ENCODE measurements at regions not wholly inside any gene's neighbourhood (a gene's known extent, or its start where the extent isn't known, plus 50 kb on each side); places are given as distances from the start of the nearest gene placed in this dataset.

DNA sequence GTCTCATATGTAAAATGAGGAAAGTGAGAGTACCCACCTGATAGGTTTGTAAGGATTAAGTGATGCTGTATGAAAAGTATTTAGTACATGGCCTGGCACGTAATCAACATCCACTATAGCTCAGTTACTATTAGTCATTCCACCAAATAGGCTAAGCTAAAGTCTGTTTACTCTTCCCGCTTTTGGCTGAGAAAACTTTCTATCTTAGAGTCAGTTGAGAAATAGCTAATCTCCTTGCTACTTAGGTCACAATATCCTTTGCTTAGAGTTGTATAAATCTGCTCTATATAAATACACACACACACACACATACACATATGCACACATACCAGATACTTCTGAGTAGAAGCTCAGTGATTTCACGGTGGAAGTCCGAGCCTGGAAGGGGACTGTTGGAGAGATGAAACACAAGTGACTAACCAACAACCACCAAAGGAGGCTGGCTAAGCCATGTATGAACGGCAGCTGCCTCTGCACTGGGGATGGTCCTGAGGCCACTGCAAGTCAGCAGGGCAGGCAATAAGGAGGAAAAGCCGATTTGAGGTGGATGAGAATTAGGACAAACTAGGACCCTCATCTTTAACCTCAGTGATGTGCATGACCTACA, 104.6 kb upstream of the EPHA4 start:
- DNase-seq = no peak

DNA sequence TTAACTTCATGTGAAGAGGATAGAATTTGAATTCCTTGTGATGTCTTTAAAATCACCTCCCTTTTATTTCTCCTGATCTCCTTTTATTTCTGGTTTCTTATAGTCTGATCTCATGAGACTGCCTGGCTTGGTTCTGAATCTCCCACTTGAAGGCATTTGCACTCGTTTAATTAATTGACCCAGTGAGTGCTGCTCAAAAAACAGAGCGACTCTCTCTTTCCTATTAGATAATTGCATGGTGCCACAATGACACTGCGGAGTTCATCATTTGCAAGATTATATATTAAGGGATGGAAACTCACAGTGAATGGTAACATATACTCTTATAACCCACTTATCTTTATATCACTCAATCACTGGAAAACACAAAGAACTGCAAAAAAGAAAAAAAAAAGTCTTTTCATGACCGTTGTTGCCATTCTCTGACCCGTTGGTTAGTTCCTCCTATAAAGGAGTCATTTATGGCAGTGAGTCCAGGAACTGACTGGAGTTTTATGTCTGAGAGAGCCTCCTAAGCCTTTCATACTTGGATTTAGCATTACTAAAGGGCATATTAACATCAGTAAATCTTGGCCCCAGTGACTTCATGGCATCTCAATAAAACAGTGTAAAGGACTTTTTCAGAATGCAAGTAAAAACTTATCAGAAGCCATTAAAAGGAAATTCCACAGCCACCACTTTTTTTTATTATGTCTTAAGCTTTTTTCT, 103.3 kb upstream of the EPHA4 start:
- no peak for DNase-seq

DNA sequence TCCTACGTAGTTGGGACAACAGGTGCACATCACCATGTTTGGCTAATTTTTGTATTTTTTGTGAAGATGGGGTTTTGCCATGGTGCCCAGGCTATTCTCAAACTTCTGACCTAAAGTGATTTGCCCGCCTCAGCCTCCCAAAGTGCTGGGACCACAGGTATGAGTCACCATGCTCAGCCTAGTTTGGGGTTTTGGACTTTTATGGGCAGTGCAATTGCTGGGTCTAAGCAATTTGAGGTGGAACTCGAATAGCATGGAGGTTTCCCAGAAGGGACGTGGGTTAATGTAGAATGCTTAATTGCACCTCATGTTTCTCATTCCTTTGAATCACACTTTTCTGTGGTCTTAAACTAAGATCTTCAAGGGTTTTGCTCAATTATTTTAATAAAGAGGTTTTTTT, 102.3 kb upstream of the EPHA4 start:
- DNase-seq = no peak

DNA sequence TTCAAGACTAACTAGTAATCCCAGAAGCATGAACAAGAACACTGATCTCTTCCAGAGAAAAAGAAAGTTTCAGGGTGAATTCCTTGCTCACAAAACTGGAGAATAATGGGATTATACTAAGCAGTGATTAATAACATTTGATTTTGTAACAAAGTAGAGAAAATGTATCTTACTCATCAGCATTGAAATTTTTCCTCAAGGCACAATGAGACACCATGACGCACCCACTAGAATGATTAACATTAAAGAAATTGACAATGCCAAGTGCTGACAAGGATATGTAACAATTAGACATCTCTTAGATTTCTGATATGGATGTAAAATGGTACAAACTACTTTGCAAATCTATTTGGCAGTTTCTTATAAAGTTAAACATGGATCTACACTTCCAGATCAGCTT, 101.1 kb upstream of the EPHA4 start:
- DNase-seq = no peak

DNA sequence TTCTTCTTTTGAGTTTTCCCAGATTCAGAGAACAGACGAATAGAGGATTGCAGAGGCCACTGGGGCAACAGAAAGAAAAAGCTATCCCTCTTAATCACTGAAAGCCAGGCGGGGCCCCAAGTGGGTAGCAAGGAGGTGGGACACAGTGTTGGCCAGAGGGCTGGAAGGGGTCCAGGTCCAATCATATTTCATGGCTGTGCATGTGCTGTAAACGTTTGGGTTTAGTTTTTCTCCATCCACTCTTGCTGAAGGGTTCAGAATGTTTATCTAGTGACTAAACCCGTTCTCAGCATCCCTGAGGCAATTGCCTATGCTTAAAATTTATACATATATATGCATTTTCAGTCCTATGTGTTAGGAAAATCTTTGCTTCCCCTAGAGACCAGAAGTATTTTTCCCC, 99.4 kb upstream of the EPHA4 start:
- no peak for DNase-seq

DNA sequence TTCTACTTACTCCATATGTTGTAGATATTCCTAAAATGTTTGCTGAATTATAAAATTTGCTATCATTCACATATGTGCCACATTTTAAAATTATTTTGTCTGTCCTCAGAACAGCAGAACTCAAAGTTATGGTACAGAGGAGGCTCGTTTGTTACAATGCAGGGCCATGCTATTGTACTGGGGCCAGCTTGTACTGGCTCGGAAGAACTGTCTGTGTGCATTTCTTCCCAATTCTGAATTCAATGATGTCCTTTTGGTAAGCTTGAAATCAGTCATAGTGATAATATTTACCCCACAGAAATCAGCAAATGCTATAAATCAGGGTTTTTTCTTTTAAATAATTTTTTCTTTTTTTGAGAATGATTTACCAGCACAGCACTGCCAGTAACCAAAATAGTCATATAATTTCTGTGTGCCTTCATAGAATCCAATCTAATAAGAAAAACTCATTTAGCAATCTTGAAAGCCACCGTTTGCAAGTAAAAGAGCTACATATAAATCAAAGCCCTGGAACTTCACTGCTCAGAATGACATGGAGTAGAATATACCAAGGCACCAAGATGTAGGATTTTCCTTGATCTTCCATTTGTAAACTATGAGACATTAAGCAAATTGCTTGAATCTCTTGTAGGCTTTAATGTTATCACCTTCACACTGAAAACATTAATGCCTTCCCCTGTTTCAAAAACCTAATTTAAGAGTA, 90.7 kb upstream of the EPHA4 start:
- DNase-seq = no peak

DNA sequence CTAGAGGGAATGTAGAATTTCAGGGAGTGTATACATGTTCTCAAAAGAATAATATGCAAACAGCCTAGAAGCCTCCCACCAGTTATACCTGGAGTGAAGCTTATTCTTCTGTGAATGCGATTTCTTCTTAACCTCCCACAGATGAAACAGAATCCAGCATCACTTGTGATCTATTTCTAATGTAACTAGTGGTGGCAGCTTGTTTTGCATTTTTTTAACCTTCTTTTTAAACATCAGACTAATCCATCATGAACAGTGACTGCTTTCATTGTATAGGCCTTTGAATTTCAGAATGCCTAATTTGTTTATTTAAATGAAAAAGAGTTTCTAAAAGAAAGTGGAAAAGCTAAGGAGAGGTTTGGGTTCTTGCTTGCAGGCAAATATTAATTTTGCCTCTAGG, 85.7 kb upstream of the EPHA4 start:
- no peak for DNase-seq

DNA sequence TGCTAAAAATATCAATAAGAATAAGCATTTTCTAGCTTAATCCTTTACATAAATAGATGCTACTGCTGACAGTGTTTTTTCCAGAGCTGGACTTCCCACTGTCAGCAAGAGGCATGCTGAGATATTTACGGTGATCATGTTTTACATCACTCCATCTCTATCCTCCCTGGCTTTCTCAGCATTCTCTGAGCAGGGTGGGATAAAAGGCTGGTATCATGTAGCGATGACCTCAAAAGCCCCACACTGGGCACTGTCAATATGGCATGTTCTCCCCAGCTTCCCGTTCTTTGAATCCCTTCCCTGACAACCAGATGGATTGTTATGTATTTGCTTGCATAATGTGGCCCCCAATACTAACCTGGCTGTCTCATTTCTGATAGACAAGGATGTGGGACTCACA, 83.2 kb upstream of the EPHA4 start:
- no peak for DNase-seq

DNA sequence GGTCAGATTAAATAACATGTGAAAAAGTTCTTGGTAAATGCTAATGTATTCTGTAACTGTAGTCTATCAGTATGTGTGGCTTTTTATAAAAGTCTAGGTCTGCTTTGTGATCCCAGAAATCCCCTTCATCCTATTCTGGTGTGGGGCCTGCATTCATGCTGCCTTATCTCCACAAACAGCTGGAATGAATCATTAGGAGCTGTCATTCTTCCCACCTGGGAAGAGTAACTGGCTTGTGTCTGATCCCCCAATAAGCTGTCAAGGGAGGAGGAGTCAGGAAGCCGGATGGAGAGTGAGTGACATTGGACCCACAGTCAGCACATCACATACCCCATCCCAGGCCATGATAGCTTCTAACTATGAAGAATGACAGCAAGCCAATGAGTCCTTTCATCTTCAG, 81.1 kb upstream of the EPHA4 start:
- DNase-seq = no peak

DNA sequence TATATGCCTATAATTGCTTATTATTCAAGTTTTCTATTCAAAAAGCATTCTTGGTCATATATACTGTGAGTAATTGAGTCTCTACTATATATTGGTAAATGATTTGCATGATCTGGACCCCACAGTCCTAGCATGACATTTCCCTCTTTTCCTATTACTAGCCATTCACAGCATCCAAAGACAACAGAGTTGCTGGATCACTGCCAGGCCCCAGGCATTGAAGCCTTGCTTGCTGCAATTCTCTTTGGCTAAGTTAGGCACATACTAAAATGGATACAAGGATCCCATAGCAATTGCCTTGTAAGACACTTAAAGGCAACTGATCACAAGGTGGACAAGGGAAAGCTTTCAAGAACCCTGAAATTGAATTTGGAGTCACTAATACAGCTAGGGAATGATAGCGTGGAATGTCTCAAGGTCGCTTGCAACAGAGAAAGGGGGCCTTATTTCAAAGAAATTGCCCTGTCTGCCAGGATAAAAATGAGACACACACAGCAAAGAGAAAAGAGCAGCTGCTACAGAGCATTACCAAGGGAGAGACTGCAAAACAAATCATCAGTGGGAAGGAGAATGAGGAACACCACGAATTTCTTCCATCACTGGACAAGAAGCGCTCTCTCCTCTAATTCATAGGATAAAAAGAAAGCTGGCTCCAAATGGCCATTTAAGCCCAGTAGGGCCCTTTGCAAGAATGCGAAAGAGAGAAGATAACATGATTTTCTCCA, 77.1 kb upstream of the EPHA4 start:
- DNase-seq = peak in 1 of 2 experiments; percentile 41

DNA sequence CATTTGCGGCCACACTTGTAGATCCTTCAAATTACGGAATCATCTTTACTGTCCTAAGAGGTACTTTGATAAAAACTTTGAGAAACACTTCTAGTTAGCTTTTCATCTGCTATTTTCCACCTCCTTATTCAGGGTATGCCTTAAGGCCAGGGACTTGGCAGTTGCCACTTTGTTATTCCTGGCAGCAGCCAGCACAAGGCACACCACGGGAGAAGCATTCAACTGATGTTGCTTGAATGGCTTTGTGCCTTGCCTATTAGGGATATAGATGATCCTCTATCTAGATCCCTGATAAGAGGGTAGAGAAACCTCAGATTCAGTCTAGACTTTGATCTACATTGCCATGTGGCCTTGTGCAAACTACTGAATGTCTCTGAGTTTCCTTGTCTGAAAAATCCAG, 70.3 kb upstream of the EPHA4 start:
- DNase-seq = no peak

DNA sequence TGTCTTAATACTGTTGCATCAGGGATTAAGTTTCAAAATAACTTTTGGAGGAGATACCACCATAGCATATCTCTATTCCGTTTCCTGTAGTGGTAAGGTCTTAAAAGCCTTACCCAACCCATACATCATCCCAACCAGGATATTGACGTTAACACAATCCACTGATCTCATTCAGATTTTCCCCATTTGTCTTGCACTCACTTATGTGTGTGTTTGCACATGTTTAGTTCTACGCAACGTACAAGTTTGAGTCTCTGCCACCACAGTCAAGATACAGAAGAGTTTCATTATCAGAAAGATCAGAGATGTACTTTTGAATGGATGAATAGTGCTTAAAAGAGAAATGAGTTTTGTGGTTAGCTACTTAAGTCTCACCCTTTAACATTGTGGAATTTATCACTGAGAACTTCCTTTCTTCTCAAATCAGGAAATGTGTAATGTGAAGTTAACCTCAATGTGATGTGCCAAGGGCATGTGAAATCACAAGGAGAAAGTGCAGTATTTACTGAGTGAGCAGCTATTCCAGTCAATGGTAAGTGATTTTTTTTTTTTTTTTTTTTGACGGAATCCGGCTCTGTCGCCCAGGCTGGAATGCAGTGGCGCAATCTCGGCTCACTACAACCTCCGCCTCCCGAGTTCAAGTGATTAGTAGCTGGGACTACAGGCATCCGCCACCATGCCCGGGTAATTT, 69.2 kb upstream of the EPHA4 start:
- DNase-seq = no peak

DNA sequence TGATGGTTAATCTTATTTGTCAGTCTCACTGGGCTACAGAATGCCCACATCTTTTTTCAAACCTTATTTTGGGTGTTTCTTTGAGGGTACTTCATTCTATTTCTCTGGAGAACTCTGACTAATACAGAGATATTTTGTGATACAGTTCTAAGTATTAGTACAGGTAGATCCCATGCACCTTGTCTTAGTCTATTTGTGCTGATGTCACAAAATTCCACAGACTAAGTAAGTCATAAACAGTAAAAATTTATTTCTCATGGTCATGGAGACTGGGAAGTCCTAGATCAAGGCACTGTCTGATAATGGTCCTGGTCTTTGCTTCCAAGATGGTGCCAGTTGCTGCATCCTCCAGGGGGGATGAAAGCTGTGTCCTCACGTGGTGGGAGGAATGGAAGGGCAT, 68.6 kb upstream of the EPHA4 start:
- DNase-seq = no peak

DNA sequence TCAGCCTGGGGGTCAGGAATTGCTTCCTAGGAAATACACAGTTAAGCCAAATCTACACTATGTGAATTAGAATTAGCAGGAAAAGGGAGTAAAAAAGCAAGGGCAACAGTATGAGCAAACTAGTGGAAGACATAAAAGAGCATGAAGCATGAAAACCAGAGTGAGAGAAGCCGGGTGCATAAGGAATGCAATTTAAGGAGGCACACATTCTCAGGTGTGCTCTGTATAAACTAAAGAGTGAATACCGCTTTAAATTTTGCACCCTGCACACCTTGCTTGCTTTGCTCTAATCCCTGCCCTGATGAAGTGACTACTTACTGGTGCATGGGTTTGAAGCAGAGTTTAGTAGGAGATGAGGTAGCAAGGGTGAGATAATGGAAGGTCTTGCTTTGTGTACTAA, 65.7 kb upstream of the EPHA4 start:
- no peak for DNase-seq

DNA sequence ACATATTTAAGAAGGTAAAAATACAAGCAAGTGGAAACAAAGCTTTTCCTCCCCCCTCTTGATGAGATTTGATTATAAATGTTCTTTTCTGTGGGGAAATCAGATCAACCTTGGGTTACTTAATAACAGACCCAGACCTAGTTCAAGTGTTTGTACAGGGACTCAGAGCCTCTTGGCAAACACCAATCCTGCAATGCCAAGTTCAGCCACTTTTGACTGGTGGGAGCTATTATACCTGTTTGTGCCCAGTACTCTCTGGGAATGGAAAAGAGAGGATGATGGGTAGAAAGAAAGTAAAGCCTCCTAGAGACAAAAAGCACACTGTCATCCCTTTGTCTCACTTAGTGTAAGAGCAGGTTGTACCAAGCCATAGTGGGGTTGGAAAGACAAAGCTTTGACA, 63.8 kb upstream of the EPHA4 start:
- peak in 1 of 2 experiments; percentile 1 for DNase-seq

DNA sequence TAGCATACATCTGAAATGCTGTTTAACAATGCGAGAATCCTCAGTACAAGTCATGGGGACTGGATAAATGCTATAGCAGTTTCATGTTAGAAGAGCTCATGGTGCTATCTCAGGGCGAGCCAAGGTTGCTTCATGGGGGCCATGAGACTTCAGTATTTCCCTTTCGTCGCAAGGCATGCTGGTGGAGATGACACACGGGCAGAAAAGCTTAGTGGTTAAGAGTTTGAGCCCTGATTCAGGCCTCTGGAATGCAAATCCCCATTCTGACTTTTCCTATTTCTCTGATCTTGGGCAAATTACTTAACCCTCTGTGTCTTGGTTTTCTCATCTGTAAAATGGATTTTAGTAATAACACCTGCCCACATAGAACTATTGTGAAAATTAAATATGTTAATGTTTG, 57.4 kb upstream of the EPHA4 start:
- DNase-seq = no peak

DNA sequence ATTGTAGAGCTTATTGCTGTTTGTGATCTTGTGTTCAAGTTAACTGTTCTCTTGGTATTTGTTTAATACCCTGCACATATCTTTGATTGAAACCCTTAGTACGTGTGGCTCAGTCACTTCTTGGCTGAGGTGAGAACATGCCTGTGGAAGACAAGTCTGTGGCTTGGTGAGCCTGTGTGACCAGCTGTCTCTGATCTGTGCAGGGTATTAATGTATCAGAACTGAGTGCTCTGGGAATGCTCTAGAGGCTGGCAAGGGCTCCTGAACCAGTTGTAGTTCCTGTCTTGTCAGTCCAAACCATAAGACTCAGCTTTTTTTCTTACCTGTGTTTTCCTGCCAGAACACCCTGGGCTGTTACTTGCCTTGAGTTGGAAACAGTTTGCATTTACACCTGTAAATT, 52.4 kb upstream of the EPHA4 start:
- no peak for DNase-seq

Data from NCI-H446 (cell line).